ENCODE measurements at regions not wholly inside any gene's neighbourhood (a gene's known extent, or its start where the extent isn't known, plus 50 kb on each side); places are given as distances from the start of the nearest gene placed in this dataset.

GRCh38 chr7:121488111-121488650 lies 92.1 kb upstream of the FAM3C start:
- DNase-seq, result no peak

- no peak for DNase-seq
These were observed 90.5 kb upstream of the FAM3C start for GRCh38 chr7:121486590-121486989.

GRCh38 chr7:121485467-121486243 lies 89.5 kb upstream of the FAM3C start:
- no peak for DNase-seq

DNA sequence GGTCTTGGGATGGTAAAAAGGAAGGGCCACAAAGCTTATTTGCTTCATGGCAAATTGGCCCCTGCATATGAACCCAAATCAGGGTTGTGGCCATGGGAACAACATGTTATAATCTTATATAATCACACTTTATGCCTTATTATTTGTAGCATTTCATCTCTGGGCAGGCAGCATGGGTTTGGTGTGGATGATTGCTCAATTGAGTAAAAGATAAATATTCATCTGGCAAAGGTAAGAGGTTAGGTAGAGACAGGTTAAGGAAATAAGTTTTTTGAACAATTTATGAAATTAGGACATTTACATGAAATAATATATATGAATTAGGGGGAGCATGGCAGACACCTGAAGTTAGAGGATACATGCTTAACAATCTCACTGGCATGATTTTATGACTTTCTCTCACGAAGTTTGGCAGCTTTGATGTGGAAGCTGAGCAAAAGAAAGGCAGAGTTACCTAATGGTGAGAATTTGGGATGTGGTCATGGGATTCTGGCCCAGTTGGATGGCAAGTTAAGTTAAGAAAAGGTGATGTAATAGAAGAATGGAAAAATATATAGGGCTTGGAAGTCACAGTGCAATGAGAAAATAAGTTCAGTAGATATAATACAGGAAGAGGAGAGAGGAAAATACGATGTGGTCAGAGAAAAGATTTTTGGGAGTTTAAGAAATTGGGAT lies 88.1 kb upstream of the FAM3C start:
- no peak for DNase-seq

- no peak for DNase-seq
These were observed 84.6 kb upstream of the FAM3C start for GRCh38 chr7:121480566-121481335.

GRCh38 chr7:121480058-121480457 lies 84.0 kb upstream of the FAM3C start:
- no peak for DNase-seq

DNA sequence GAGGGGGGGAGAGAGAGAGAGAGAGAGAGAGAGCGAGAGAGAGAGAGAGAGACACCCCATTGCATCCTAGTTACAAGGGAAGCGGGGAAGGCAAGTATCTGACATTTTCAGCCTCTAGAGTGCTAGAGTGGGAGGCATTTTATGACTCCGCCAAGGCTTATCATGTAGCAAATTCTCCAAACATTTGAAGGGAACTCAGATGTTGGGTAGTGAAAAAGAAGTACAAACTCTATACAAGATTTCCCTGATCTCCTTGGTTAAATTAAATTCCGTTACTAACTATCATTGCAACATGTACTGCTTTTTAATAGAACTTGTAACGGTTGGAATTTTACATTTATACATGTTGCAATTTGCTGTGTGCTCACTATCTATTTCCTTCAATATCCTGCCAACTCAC lies 83.4 kb upstream of the FAM3C start:
- DNase-seq, result no peak

DNA sequence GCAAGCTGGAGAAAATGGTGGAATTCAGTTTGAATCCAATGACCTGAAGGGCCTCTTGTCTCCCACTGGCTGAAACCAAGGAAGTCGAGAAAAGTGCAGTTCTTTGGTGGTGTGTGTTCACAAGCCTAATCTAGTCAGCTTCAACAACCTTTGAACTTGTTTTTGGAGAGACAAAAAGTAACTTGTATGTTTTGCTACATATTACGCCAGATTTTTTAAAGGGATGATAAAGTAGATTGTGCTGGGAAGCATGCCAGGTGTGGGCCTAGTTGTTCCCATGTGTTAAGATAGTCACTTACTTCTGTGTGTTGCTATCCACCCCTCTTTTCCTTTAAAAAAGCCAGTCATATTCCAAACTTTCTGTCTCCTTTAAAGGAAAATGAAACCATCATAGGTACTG lies 79.7 kb upstream of the FAM3C start:
- no peak for DNase-seq

- DNase-seq, result no peak
These were observed 78.2 kb upstream of the FAM3C start for GRCh38 chr7:121474301-121474673.

DNA sequence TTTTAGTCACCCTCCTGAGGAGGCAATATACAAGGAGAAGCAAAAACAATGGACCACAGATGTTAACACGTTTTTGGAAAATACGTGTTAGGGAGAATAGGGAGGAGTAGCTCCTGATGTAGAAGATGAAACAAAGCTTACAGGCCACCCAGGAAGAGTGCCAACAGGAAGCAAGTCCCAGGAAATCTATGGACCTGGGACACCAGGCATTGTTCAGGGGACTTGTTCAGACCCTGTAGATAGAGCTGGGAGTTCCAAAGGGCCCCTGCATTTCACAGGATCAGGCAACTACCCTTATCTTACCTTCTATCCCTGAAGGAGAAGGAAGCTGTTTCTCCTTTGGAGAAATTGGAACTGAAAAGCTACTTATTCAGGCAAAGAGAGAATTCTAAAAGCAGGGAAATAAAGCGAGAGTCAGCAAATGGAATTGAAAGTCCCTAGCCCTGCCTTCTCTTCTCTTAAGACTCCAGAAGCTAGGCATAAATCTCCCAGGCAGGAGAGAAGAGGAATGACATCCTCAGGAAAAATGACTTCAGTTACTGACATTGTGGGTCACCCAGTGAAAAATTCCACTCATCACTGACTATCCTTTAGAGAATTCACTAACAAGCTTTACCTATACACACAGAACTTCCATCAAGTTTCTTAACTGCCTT lies 77.7 kb upstream of the FAM3C start:
- DNase-seq, result no peak

DNA sequence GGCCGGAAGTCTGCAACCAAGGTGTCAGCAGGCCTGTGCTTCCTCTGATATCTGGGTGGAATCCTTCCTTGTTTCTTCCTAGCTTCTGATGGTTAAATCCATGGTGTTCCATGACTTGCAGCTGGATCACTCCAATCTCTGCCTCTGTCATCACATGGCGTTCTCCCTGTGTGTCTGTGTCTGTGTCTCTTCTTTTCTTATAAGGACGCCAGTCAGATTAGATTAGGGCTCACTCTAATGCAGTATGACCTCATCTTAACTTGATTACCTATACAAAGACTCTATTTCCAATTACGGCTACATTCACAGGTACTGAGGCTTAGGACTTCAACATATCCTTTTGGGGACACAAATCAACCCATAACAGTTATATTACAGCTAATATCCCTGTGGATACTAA lies 70.3 kb upstream of the FAM3C start:
- DNase-seq, result no peak

DNA sequence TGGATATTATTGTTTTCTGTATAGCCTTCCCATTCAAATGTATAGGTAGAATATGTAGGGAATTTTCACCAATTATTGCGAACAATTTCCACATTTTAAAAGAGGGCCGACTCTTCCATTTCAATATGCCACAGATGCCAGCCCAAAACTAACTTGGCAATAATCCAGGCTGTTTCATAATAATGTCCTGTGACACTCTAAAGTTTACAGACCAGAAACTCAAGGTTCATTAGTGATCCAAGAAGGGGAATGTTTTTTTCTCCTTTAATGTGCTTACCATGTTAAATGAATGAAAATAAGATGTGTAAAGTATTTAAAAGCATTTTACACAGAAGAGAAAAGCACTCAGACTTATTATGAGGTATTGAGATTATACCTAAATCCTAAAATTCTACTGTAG lies 63.0 kb upstream of the FAM3C start:
- DNase-seq, result no peak

GRCh38 chr7:121456785-121457359 lies 60.8 kb upstream of the FAM3C start:
- DNase-seq, result no peak

- DNase-seq, result no peak
These were observed 59.9 kb upstream of the FAM3C start for GRCh38 chr7:121456015-121456414.

GRCh38 chr7:121452389-121452788 lies 56.3 kb upstream of the FAM3C start:
- DNase-seq, result no peak

DNA sequence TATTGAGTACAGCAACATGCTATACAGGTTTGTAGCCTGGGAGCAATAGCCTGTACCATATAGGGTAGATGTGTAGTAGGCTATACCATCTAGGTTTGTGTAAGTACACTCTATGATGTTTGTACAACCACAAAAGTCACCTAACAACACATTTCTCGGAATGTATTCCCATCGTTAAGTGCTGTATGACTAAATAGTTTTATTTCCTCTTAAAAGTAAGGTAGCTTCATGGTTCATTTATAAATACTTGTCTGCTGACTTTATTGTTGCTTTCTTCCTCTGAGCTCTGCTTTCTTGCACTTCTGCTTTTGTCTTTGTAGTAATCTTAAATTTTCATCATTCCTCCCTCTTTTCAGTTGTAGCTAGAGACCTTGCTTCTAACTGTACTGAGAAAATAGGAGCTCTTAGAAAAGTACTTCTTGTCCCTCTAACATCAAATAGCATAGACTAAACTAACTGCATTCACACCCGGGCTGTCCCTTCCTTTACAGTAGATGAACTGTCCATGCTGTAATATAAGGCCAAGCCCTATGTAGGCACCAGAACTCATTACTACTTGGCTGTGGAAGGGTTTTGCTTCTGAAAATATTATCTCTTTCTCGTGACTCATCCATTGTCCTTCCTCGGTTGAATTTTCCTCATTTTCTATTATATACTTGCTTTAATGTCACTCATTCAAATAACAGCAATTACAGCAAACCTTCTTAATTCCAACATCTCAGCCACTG lies 55.4 kb upstream of the FAM3C start:
- DNase-seq, result no peak

DNA sequence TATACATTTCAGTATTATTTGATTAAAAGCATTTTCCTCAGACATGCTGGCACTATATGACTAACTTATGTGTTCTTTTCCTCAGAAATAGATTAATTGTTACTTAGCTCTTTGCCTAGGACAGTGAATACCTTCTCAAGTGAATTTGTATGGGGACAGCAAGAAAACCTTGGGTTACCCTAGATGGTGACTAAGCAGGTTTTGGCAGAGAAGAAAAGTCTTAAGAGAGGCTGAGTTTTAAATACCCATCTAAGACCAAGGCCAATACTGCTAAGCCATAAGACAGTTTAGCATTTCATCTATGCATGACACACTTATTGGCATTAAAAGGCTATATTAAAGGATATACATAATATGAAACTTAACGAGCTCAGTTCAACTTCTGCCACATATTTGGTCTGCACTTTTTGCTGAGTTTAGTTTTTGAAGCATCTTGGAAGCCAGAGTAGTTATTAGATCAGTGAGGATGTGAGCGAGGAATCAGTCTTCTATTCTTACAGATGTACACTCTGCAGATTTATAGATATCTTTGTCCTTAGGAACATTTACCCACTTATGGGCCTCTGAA lies 54.6 kb upstream of the FAM3C start:
- DNase-seq, result no peak

DNA sequence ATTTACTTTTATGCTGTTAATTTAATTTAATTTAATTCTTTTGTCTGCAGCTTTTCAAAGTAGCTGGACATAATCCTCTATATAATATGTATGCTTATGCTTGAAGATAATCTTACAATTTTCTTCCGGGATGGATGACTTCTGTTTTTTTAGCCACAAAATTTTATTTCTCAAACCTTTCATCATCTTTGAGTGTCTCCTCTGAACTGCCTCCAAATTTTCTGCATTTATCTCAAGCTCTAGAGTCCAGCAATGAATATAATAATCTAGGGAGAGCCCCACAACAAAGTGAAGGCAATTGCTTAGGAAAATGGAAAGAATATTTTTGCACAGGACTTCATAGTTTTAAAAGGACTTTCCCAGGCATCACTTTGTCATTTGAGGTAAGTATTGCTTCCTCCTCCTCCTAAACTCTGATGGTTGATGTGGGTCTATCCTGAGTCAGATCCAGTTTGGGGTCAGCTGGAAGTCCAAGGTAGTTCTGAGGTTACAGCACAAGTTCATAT lies 53.7 kb upstream of the FAM3C start:
- DNase-seq, result no peak

GRCh38 chr7:121449329-121449728 lies 53.2 kb upstream of the FAM3C start:
- DNase-seq, result no peak

DNA sequence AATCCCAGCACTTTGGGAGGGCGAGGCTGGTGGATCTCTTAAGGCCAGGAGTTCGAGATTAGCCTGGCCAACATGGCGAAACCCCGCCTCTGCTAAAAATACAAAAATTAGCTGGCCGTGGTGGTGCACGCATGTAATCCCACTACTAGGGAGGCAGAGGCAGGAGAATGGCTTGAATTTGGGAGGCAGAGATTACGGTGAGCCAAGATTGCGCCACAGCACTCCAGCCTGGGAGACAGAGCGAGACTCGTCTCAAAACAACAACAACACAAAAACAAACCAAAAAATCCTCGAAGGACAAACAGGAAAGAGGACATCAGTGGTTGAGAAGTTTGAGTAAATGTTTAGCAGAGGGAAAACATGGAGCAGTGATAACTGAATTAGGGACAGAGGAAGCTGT lies 52.3 kb upstream of the FAM3C start:
- DNase-seq, result no peak

DNA sequence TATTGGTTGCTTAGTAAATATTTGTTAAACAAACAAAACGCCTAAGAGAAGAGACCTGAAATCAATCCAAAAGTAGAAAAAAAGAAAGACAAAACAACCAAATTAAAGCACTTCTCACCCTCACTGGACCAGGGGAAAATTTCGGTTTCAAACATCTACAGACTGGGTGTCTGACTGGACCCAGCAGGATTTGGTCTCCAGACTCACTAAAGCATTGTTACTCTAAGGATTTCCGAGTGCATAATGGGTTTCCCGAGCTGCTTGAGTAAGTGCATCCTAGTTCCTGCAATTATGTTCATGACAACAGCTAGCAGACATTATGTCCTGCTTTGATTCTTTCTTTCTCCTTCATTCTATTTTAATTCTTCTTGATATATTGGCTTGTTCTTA lies 51.8 kb upstream of the FAM3C start:
- DNase-seq, result no peak
